ENCODE measurements at regions not wholly inside any gene's neighbourhood (a gene's known extent, or its start where the extent isn't known, plus 50 kb on each side); places are given as distances from the start of the nearest gene placed in this dataset.

DNA sequence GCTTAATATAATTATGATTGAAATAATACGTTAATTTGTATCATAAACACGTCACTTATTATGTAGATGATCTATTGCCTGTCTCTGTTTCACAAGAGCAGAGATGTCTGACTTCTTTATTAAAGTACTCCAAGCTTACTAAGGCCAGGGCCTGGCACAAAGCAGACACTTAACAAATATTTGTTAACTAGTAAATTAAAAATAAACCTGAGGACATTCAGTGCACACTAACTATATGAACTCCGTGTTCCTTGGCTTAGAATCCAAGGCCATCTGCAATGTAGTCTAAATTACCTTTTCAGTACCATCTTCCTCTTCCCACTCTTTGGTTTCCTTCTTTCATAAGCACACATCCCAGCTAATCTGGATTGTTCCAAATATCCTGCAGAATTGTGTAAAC lies 210.8 kb upstream of the SOX9 start:
- no peak for DNase-seq

DNA sequence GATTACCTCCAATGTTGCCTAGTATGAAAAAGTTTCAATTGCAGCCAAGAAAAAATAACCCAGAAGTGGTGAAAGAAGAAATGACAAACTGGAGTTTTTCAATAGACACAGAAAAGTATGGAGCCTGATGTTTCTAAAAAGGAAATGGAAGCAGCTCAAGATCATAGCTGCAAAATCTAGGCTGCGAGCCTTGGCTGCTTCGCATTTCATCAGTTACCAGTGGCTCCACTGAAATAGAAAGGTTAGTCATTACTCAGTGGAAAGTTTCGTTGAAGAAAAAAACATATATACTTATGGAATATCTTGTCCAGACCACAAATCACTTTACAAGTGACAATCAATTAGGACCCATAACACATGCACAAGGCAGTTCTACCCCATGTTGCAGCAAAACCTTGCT lies 206.8 kb upstream of the SOX9 start:
- no peak for DNase-seq

DNA sequence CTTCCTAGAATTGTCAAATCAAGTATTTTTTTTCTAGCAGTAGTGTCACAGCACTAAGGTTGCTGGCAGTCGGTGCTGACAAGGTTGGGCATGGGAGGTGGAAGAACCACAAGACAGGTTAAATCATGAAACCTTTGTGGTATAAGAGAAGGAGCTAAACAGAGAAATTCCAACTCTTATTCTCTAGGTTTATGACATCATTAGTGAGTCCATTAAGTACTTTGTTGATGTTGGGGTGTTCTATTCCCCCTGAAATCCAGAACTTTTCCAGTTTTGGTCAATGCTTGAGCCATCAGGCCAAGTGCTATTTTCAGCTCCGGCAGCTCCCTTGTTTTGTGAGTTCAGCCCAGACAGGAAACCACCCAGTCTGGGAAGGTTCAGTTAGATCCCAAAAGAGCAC lies 206.0 kb upstream of the SOX9 start:
- no peak for DNase-seq

DNA sequence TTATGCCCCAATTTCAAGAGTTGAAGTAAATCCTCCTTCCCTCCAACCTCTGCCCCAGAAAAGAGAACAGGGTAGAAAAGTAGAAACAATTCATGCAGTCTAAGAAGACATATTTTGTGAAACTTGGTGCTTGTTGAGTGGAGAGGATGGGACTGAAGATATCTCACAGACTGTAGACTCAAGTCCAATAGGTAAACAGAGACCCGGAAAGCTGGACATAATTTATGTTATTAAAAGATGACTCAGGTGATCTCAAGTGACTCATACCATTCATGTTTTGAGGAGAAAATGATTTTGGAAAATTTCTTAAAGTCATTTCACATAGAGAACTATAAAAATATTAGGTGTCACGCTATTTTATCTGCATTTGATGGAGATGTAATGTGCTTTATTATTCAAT lies 203.1 kb upstream of the SOX9 start:
- DNase-seq = no peak

DNA sequence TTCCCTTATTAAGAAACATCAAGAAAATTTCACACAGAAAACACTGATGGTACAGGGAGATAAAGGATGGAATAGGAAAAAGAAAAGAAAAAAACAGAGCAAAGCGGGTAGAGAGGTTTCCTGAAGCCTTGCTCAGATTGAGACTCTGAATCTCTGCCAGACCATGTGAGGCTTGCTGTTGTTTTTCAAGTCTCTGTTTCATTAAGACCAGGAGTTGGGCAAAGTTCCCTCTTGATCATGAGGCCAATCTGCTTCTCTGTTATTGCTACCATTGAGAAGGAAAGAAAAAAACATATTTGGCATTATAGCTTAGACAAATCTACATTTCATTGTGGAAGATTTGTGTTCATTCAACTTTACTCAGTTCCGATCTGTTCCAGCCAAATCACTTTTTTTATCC lies 201.6 kb upstream of the SOX9 start:
- no peak for DNase-seq

DNA sequence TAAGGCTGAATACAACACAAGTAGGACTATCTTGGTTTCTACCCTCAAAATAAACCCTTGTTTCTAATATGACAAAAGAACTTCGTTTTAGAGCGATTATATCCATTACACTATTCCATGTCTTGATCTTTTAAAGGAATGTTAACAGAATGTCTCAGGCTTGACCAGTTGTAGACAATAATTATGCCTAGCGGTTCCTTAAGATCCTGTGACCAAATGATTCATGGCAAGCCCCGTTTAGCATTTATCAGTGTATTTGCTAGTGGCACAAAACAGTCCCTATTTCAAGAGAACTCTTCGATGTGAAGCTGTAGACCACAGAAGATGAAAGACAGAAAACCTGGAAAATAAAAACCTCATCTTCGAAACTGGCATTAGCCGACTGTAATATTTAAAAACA lies 200.9 kb upstream of the SOX9 start:
- no peak for DNase-seq

DNA sequence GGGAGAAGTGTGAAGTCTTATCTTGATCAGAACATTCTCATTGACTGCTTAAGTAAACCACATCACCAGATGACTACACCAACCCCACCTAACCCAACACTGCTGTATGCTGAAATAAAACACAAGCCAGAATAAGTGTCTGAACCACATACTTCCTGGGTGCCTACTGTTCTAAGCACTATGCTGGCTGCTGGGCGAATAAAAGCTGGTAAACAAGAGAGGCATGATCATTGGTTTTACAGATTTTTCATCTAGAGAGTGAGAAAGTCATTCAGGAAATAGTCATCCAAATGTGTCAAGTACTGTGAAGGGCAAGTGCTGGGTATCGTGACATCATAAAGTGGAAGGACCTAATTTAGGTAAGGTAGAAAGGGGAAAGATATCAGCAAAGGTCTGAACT lies 199.0 kb upstream of the SOX9 start:
- no peak for DNase-seq

DNA sequence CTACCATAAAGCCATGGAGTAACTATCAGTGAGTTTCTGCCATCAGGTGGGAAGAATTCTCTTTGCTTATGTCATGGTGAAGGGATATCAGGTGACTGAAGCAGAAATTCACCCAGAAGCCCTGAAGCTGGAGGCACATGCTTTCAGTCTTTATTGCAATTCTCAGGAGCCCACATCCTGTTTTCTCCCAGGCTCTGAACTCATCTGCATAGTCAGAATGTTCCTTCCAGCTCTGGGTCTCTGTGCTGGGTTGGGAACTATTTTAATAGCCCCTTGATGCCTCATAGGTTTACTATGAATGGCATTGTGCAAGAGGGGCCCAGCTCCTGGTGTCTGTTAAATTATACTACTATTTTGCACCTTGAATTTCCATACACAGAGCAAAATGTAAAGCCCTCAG lies 198.4 kb upstream of the SOX9 start:
- no peak for DNase-seq

DNA sequence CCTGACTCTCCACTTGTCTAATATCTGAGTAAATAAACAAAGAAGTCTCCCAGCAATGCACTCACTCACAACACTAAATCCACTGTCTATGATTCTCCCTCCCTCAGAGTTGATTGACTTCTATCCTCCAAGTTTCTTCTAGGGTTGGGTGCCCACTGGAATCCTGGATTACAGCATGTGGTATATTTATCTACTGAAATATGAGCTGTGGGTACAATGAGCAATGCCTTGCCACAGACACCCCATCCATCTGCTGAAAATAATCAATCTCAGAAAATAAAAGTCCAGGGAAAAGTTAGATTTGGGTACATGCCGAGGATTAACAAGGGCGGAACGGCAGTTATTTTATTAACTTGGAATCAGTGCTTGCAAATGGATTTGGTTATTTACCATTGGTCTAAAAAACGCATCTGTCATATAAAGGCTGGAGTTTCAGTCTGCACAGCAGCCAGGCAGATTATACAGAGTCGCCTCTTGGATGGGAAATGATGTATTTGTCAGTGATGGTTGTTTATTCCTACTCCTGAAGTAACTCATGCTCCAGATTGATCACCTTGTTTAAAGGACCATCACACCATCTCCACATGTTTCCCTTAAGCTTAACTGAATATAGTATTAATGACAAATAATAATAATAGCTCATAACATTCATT lies 193.9 kb upstream of the SOX9 start:
- DNase-seq = no peak

DNA sequence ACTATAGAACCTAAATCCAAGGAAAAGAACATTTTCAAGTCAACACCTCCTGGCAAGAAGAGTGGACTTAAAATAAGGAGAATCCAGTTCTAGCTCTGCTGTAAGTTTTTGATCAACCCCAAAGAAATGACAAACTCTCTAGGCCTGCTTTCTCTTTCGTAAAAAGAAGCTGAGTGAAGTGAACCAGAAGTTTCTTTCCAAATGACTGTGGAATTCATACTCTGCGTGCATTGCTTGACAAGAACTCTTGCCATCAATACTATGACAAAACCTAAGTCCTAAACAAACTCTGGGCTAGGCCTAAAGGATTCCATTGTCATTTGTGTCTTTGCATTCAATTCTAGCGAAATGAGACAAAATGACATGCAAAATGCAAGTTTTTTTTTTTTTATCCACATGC lies 187.5 kb upstream of the SOX9 start:
- no peak for DNase-seq

DNA sequence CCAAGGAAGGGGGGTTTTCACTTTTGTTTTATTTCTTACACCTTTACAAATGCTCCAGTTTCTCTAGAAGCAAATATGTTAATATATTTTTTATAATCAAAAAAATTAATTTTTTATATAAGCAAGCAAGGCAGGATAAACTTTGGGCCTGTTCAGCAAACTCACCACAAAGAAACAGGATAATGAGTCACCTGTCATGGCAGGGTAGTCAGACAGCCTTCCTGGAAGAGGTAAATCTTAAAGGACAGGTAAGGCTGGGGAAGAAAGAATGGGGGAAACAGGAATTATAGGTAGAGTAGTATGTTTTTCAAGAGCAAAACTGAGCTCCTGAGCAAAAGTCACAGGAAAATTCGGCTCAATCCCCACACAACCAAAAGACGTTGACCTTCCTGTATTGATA lies 186.3 kb upstream of the SOX9 start:
- no peak for DNase-seq

DNA sequence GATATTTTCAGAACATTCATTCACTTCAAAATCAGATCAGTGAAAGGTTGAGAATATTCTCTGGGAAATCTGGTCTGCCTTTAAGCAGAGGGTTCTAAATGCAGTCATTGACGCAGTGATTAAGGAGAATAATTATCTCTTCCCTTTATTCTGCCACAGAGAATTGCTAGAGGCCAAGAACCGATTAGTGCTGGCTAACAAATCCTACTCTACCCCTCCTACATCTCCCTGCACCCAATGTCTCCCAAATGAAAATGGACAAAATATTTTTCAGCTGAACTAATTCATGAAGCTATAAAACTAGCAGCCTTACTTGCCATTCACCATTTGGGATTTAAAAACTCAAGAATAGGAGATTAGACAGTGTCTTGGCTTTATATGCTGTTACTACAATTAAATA lies 185.5 kb upstream of the SOX9 start:
- no peak for DNase-seq

DNA sequence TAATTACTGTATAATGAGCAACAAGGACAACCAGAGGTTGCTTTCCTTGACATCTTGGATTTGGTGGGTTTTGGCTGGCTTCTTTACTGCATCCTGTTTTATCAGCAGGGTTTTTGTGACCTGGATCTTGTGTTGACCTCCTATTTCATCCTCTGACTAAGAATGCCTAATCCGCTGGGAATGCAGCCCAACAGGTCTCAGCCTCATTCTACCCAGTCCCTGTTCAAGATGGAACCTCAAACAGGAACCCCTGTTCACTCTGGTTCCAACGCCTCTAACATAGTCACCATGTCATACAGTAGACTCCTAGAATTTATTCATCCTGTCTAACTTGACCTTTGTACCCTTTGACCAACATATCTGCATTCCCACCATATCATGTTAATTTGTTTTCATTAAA lies 183.8 kb upstream of the SOX9 start:
- DNase-seq = no peak

DNA sequence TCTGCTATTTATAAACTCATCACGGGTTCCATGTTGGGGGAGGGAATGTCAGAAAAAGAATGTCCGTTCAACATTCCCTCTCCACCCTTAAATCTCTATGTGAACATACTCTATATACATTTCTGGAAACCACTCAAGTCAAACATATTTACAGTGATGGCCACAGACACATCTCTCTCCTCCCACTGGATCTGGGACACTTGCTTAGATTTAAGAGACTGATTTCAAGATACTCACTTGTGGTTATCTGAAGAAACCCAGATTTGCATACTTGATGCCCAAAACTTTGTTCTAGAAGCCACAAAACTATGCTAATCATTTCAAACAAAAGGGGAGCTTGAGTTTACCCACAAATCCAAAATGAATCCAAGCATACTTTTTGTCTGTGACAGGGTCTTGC lies 182.9 kb upstream of the SOX9 start:
- DNase-seq = no peak

DNA sequence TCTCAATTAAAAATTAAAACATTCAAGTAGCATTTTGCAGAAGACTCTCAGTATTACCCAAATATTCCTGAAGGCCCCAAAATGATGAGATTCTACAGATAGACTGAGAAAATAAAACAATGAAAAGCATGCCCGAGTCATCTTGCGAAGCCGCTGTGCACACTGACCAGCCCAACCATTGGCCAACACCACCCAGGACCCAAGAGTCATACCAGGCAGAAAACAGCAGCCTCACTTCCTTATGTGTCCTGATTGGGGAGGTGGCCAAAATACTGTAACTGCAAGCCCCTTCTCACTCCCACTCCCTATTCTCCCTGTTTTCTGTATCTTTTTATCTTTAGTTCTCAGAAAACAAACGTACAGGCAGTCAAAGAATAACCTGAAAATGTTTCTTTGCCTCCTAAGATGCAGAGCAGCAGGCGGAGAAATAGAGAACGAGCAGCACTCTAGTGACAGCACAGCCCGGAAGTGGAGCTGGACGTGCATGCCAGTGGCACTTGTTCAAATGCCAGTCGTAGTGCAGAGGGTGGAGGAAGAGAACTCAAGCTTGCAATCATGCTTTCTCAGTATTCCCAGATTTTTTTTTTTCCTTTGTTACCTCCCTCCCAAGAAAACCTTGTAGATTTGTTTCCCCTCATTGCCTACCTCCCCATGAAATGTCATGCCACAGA lies 182.3 kb upstream of the SOX9 start:
- DNase-seq = no peak

DNA sequence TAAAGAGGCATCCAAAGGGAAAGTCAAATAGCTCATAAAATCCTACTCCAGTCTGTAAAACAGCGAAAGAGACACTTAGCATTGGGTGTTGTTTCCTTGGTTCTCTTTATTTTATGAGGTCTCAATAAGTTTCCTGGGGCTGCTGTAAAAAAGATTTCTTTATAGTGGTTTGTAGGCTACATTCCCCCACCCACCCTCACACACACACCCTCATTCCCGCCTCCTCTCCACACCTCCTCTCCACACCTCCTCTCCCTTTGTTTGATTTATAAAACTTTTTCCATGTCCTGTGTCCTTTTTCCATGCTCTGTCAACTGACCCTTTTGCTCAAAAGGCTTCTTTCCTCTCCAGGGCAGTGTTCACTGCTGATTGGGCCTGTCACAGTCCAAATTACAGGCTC lies 178.9 kb upstream of the SOX9 start:
- no peak for DNase-seq

DNA sequence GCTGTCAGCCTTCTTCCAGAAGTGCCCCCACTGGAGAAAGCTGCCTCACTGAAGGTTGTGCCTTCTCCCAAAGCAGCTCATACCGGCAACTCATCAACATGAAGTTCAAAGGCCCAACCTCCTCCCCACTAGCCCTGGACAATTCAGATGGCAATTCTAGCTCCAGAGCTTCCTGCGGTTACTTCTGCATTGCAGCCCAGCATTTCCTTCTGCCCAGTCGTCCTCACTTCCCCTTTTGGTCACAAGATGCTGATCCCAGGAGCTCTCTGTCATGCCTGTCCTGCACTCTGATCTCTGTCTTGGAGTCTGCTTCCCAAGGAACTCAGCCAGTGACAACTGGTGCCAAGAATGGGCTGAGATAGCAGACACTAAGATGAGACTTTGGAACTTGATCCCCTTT lies 178.2 kb upstream of the SOX9 start:
- no peak for DNase-seq

DNA sequence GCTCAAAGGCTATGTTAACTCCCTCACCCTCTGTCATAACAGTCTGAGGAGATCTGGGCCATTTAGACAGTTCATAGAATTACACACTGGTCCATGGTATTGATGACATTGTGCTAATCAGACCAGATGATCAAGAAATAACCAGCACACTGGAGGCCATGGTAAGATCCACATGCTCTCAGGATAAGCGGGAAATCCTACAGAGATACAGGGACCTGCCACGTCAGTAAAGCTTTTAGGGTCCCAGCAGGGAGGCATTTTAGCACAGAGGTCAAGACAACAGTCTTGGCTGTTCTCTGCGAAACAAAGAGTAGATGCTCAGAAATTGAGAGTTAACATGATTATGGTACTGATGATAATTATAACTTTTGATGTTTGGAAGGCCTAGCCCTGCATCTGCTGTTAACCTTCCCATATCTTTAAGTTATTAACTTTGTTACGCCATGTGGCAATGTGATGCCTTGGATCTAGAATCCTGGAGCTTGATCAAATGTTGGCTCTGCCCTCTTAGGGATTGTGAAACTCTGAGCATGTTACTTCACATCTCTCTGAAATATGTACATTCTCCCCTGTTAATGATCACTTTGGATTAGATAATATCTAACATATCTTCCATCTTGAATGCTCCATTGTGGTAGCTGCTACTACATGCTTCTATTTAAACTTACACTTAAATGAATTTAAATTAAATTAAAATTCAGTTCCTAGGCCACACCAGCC lies 172.0 kb upstream of the SOX9 start:
- no peak for DNase-seq

DNA sequence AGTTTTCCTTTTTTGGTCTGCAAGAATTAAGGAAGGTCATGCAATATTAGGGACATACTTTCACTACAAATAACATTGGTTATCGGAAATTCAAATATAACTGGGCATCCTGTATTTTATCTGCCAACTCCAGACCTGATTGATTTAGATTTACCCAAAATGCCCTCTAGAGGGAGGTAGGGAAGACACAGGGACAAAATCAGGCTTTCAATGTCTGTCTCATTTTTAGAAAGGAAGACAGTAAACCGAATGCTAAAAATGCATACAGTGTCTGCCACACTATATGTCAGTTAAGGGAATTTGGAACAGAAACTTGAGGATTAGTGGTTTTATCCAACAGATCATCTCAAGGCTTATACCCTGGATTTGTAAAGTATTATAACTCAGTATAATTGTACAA lies 161.7 kb upstream of the SOX9 start:
- no peak for DNase-seq

DNA sequence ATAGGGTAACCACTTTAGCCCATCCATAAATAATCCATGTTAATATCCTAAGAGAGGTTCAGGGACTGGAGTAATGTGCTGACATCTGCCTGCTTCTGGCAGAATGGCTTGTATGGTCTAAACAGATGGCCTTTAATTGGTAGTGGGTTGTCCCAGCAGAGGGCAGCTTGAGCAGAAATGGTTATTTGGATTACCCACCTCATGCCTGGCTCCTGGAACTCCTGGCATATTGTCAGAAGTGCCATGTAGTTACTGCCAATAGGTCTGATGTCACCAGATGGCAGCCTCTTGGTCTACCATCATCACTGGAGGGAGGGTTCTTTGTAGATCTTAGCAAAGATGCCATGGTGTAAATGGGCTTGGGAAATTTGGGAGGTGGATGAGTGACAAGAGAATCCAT lies 157.5 kb upstream of the SOX9 start:
- DNase-seq = no peak

DNA sequence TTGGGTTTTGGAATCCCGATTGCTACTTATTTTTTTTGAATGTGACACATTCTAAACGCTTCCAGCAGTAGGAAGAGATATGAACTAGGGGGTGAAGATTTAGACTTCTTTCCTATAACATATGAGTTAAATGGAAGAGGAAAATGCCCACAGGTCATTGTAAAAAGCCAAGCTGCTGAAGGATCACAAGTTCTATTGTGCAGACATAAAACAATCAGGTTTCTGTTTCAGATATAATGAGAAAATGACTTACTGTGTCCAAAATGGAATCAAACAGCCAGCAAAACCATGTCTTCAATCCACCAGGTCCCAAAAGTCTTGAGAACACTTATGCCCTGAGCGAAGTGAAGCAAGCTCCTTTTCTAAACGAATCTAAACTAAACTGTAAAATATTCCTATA lies 157.0 kb upstream of the SOX9 start:
- DNase-seq = no peak

DNA sequence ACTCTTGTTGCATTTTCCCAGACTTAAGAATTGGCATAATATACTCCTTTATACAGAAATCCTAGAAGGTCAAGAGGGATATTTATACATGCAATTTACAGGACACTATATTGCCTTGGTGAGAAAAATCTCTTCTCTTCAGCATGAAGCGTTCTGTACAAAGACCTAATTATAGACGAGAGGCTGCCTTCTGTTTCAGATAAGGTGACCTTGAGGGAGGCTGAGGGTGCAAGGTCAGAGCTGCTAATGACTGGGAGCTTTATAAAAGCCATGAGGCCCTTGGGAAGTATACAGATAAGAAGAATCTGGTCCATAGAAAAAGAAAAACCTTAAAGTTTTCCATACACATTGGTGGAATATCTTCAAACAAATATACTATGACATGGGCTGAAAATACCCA lies 156.3 kb upstream of the SOX9 start:
- DNase-seq = no peak

DNA sequence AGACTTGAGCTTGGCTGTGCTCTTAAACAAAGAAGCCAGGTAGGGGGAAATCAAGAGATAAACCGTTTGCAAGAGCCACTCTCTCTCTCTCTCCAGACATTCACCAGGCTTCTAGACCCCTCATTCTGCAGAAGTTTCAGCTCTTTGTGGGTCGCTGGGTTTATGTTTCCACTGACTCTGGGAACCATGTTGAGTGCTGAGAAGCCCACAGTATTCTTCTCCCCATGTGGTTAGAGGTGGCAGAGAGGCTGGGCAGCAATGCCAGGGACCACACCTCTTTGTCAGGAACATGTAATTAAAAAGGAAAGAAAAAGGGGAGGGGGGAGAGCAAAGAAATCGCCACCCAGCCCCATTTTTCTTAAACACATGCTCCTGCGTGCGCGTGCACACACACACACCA lies 154.8 kb upstream of the SOX9 start:
- no peak for DNase-seq

DNA sequence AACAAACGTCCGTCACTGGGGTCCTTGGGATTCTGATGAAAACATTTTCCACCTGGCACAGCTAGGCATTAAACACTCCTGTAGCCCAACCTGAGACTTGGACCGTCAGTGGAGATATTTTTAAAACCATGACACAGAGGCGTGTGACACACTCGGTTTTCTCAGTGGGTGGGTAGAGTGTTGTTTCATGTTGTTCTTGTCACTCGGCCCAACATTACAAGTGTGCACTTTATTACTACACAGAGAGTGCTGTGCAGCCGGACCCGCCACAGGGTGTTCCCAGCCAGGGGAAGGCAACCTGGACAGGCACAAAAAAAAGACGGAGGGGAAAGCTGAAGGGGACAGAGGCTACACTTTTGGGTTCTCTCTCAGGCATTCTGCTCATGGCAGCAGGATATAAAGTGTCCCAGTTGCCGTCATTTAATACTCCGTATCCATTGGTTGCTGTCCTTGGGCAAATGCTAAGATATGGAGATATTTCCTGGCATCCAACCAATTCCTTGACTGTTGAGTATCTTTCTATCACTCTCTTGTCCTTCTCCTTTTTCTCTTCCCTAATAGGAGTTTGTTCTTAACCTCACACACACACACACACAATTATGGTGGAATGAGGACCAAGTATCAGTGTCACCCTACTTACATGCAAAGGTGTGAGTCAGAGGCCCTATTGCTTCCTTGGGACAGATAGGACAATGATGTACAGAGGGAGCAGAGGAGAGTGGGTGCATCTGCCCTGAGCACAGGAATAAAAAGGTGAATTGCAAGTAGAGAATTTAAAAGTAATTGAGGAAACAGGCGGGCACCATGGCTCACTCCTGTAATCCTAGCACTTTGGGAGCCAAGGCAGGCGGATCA lies 154.1 kb upstream of the SOX9 start:
- no peak for DNase-seq

Measured in NCI-H510A (cell line).